HepG2 (cell line): ENCODE measurements at regions not wholly inside any gene's neighbourhood (a gene's known extent, or its start where the extent isn't known, plus 50 kb on each side); places are given as distances from the start of the nearest gene placed in this dataset.

Experiments
- EP300 ChIP-seq, 3 experiments: sonication (generic) in 1 of 3; formaldehyde crosslinking in 1 of 3; IDR thresholded peaks; 2 replicates each; pipeline versions ENCODE4 v1.5.1 to v1.6.1; 2011 to 2020; ENCODE audit warnings: low read depth in 2 of 3, low read length in 2 of 3, borderline replicate concordance in 1 of 3, improper control_type of control experiment in 1 of 3, mild to moderate bottlenecking in 1 of 3, missing genetic modification reagents in 1 of 3, moderate library complexity in 1 of 3
- FOXK2 ChIP-seq: fragments of 450-650 bp; IDR thresholded peaks from 2 replicates; pipeline ENCODE4 v1.6.1; 2016
- HNF1B ChIP-seq: sonication (generic); formaldehyde crosslinking; IDR thresholded peaks from 2 replicates; pipeline ENCODE4 v1.5.1; 2020; ENCODE audit warnings: mild to moderate bottlenecking, moderate library complexity, missing genetic modification reagents
- HNF4G ChIP-seq, 2 experiments: sonication (generic) in 1 of 2; formaldehyde crosslinking in 1 of 2; IDR thresholded peaks; 2 replicates each; pipeline versions ENCODE4 v1.4.0 to v1.6.1; 2011 to 2020; ENCODE audit warnings: borderline replicate concordance in 2 of 2, low read depth in 2 of 2, mild to moderate bottlenecking in 2 of 2, low read length in 1 of 2, missing genetic modification reagents in 1 of 2, moderate library complexity in 1 of 2
- MXI1 ChIP-seq: IDR thresholded peaks from 3 replicates; pipeline ENCODE4 v1.6.1; 2012; ENCODE audit warnings: low read depth, low read length, inconsistent platforms, borderline replicate concordance
- ZBTB10 ChIP-seq: sonication (generic); formaldehyde crosslinking; IDR thresholded peaks from 2 replicates; pipeline ENCODE4 v1.4.0; 2020; ENCODE audit warnings: missing genetic modification reagents, borderline replicate concordance
- ZBTB7A ChIP-seq: sonication (generic); formaldehyde crosslinking; IDR thresholded peaks from 2 replicates; pipeline ENCODE4 v1.8.0; 2022; ENCODE audit warnings: mild to moderate bottlenecking, missing genetic modification reagents
- ZFP36L1 ChIP-seq: sonication (generic); formaldehyde crosslinking; IDR thresholded peaks from 2 replicates; pipeline ENCODE4 v1.8.0; 2022; ENCODE audit warnings: mild to moderate bottlenecking, missing genetic modification reagents, moderate library complexity
- ZNF317 ChIP-seq: sonication (generic); formaldehyde crosslinking; IDR thresholded peaks from 2 replicates; pipeline ENCODE4 v1.5.0; 2020; ENCODE audit warnings: mild to moderate bottlenecking, missing genetic modification reagents
- ZNF335 ChIP-seq: sonication (generic); formaldehyde crosslinking; IDR thresholded peaks from 2 replicates; pipeline ENCODE4 v1.4.0; 2020; ENCODE audit warnings: missing genetic modification reagents
- ZNF577 ChIP-seq: sonication (generic); formaldehyde crosslinking; IDR thresholded peaks from 2 replicates; pipeline ENCODE4 v1.4.0; 2020; ENCODE audit warnings: mild to moderate bottlenecking, low read depth, missing genetic modification reagents, borderline replicate concordance

GRCh38 chr21:31781737-31782136 lies 49.8 kb upstream of the SCAF4 start (continued):
- TF ChIP-seq HNF4G (IDR thresholded peaks at IDR 0.05; ENCODE audit: borderline replicate concordance, low read depth, low read length), result no peak
- TF ChIP-seq HNF4G (CRISPR knock-in tag; IDR thresholded peaks at IDR 0.05; ENCODE audit: borderline replicate concordance, low read depth), result no peak
- TF ChIP-seq MXI1, result no peak
- TF ChIP-seq ZBTB10, result no peak
- no peak for TF ChIP-seq ZNF577 (CRISPR knock-in tag)
- no peak for TF ChIP-seq ZNF317 (CRISPR knock-in tag)
- no peak for TF ChIP-seq FOXK2
- TF ChIP-seq ZNF335, result no peak
- no peak for TF ChIP-seq EP300 (IDR thresholded peaks at IDR 0.05; ENCODE audit: low read depth in 2 of 2, low read length in 2 of 2)
- no peak for TF ChIP-seq EP300 (CRISPR knock-in tag; IDR thresholded peaks at IDR 0.05; ENCODE audit: borderline replicate concordance)
- TF ChIP-seq ZFP36L1 (CRISPR knock-in tag), result no peak
- no peak for TF ChIP-seq ZBTB7A
- TF ChIP-seq HNF1B (CRISPR knock-in tag), result no peak
